PFSK-1 (cell line): ENCODE measurements at regions not wholly inside any gene's neighbourhood (a gene's known extent, or its start where the extent isn't known, plus 50 kb on each side); places are given as distances from the start of the nearest gene placed in this dataset.

ENCODE experiments used
- POLR2AphosphoS5 ChIP-seq: IDR thresholded peaks from 2 replicates; pipeline ENCODE4 v1.6.1; 2012; ENCODE audit warnings: low read depth, mild to moderate bottlenecking, control low read depth, low read length, moderate library complexity
- SIN3A ChIP-seq: IDR thresholded peaks from 2 replicates; pipeline ENCODE4 v1.6.1; 2012; ENCODE audit warnings: mild to moderate bottlenecking, low read length, moderate library complexity, borderline replicate concordance; ENCODE audit not compliant: insufficient read depth
- TF ChIP-seq, protein P1 (sequence below), 2 experiments: IDR thresholded peaks; 2 replicates each; pipeline versions ENCODE4 v1.6.1 to v1.8.0; 2011 to 2012; ENCODE audit warnings: low read depth in 2 of 2, low read length in 2 of 2, control low read depth in 1 of 2, inconsistent platforms in 1 of 2, mild to moderate bottlenecking in 1 of 2, moderate library complexity in 1 of 2; ENCODE audit not compliant: insufficient read depth in 1 of 2

DNA sequence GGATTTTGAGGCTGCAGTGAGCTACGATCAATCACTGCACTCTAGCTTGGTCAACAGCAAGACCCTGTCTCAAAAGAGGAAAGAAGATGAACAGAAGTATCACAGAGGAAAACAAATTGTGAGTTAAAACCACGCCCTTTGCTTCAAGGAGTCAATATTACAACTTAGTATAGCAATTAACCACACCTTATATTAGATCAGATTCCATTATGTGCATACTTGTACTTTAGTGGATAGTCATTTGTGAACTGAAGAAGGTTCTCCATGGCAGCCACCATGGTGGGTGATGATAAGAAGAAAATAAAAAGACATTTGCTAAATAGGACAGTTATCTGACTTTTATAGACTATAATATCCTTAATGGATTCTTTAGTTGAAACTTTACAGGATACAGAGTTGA is 72.3 kb upstream of the EFEMP1 start:
- TF ChIP-seq POLR2AphosphoS5 (no peak), SIN3A (no peak)
- TF ChIP-seq, protein P1, sequence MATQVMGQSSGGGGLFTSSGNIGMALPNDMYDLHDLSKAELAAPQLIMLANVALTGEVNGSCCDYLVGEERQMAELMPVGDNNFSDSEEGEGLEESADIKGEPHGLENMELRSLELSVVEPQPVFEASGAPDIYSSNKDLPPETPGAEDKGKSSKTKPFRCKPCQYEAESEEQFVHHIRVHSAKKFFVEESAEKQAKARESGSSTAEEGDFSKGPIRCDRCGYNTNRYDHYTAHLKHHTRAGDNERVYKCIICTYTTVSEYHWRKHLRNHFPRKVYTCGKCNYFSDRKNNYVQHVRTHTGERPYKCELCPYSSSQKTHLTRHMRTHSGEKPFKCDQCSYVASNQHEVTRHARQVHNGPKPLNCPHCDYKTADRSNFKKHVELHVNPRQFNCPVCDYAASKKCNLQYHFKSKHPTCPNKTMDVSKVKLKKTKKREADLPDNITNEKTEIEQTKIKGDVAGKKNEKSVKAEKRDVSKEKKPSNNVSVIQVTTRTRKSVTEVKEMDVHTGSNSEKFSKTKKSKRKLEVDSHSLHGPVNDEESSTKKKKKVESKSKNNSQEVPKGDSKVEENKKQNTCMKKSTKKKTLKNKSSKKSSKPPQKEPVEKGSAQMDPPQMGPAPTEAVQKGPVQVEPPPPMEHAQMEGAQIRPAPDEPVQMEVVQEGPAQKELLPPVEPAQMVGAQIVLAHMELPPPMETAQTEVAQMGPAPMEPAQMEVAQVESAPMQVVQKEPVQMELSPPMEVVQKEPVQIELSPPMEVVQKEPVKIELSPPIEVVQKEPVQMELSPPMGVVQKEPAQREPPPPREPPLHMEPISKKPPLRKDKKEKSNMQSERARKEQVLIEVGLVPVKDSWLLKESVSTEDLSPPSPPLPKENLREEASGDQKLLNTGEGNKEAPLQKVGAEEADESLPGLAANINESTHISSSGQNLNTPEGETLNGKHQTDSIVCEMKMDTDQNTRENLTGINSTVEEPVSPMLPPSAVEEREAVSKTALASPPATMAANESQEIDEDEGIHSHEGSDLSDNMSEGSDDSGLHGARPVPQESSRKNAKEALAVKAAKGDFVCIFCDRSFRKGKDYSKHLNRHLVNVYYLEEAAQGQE (IDR thresholded peaks at IDR 0.05; ENCODE audit: insufficient read depth in 1 of 2, low read depth in 2 of 2, low read length in 2 of 2): no peak
